ENCODE measurements at regions not wholly inside any gene's neighbourhood (a gene's known extent, or its start where the extent isn't known, plus 50 kb on each side); places are given as distances from the start of the nearest gene placed in this dataset.

GRCh38 chr13:81606074-81606473, 1265.1 kb upstream of the SPRY2 start:
- H2AFZ ChIP-seq (replicated peaks; ENCODE audit: low read length, poor library complexity): no peak overlapping the region
- no peak overlapping the region for H4K91ac ChIP-seq (ENCODE audit: insufficient read depth, low read depth, low read length)
- POLR2A ChIA-PET (ENCODE audit: unreplicated experiment): no interaction called here
- no peak overlapping the region for H3K4me3 ChIP-seq (ENCODE audit: insufficient read depth, low read depth, low read length)
- H3K4me2 ChIP-seq (ENCODE audit: low read depth, low read length): no peak overlapping the region
- no peak overlapping the region for H3K14ac ChIP-seq (replicated peaks; ENCODE audit: low read depth, low read length)
- CTCF ChIA-PET: no interaction called here
- H2BK20ac ChIP-seq (ENCODE audit: low read depth, low read length): no peak overlapping the region
- no CpG with 5 or more reads among the region's 12 CpGs for WGBS, 2 experiments (ENCODE audit: extremely low coverage in 2 of 2, insufficient read length in 1 of 2)
- intact Hi-C loops (cut with micrococcal nuclease) (no loop called here), in situ Hi-C loops (cut with MboI; ENCODE audit: low sequenced_read_pairs) (no loop called here), dilution Hi-C loops (cut with HindIII; ENCODE audit: low sequenced_read_pairs, unreplicated experiment) (no loop called here)
- BruUV-seq (replicated peaks): no TSS peak
- H4K20me1 ChIP-seq (ENCODE audit: insufficient read depth, low read length): no peaks in the 10 kb centered on the region
- TF ChIP-seq CEBPB (IDR thresholded peaks at IDR 0.05; ENCODE audit: low read depth, low read length) (no peak), MXI1 (IDR thresholded peaks at IDR 0.05; ENCODE audit: borderline replicate concordance, low read depth, low read length) (no peak)
- TF ChIP-seq, protein P1, sequence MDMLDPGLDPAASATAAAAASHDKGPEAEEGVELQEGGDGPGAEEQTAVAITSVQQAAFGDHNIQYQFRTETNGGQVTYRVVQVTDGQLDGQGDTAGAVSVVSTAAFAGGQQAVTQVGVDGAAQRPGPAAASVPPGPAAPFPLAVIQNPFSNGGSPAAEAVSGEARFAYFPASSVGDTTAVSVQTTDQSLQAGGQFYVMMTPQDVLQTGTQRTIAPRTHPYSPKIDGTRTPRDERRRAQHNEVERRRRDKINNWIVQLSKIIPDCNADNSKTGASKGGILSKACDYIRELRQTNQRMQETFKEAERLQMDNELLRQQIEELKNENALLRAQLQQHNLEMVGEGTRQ (IDR thresholded peaks at IDR 0.05; ENCODE audit: low read depth, low read length): no peak
- H4K5ac ChIP-seq (ENCODE audit: low read depth, low read length): no peak overlapping the region
- H3K9me1 ChIP-seq (ENCODE audit: insufficient read depth, low read length): no peaks in the 10 kb centered on the region
- no peak overlapping the region for H3K56ac ChIP-seq (ENCODE audit: extremely low read depth, insufficient read depth, low read length)
- no peak overlapping the region for H3K23ac ChIP-seq (ENCODE audit: low read depth, low read length)
- no peaks in the 10 kb centered on the region for H3K27me3 ChIP-seq (ENCODE audit: control insufficient read depth, insufficient read depth, low read length)
- no peak overlapping the region for H2BK5ac ChIP-seq (ENCODE audit: low read depth, low read length, poor library complexity, severe bottlenecking)
- H2AK9ac ChIP-seq (replicated peaks; ENCODE audit: low read depth, low read length, poor library complexity): no peak overlapping the region
- no peak overlapping the region for H3K18ac ChIP-seq (ENCODE audit: low read depth, low read length)
- no peaks in the 10 kb centered on the region for H3K79me1 ChIP-seq (ENCODE audit: low read depth in 1 of 2, low read length in 2 of 2)
- DNase-seq (no peak), ATAC-seq (ENCODE audit: low read depth) (no peak)
- no peak overlapping the region for H2BK15ac ChIP-seq (ENCODE audit: low read depth, low read length)
- no peak overlapping the region for H4K8ac ChIP-seq (ENCODE audit: low read depth in 2 of 2, low read length in 2 of 2)
- no peak overlapping the region for H3K27ac ChIP-seq (ENCODE audit: insufficient read depth, low read length)
- H2BK120ac ChIP-seq (ENCODE audit: low read depth, low read length): no peak overlapping the region
- H3K36me3 ChIP-seq (ENCODE audit: control insufficient read depth, insufficient read depth, low read length): no peaks in the 10 kb centered on the region
- no peaks in the 10 kb centered on the region for H3K4me1 ChIP-seq (ENCODE audit: control insufficient read depth, insufficient read depth, low read length)
- no peak overlapping the region for H3K4ac ChIP-seq (ENCODE audit: low read depth, low read length)
- no peak overlapping the region for H2AK5ac ChIP-seq (ENCODE audit: low read depth, low read length)
- H3K9ac ChIP-seq (ENCODE audit: low read depth, low read length): no peak overlapping the region
- peaks cover 7% of the 10 kb centered on the region; the same call in 1 of the 2 replicates for H3K9me3 ChIP-seq (ENCODE audit: control insufficient read depth, insufficient read depth, low read length)

All from IMR-90 (cell line).